CD4-positive, alpha-beta T cell (primary cell): ENCODE measurements at regions not wholly inside any gene's neighbourhood (a gene's known extent, or its start where the extent isn't known, plus 50 kb on each side); places are given as distances from the start of the nearest gene placed in this dataset.

Experiments used
- ATAC-seq: fragments of 200-7000 bp; cut with Tn5 transposase; one replicate; pipeline ENCODE4 v1.10.0; 2022; ENCODE audit warnings: mild to moderate bottlenecking; ENCODE audit not compliant: poor library complexity
- CTCF ChIA-PET: fragments of 350-600 bp; sonication (Branson Sonifier 250); formaldehyde crosslinking; loops from one replicate; lab custom pipeline; 2021; ENCODE audit warnings: antibody characterized with exemption, inconsistent platforms; lab: Charles Lee
- POLR2A ChIA-PET: fragments of 350-600 bp; sonication (Branson Sonifier 250); formaldehyde crosslinking; loops from one replicate; lab custom pipeline; 2021; ENCODE audit warnings: antibody characterized with exemption, inconsistent platforms; lab: Charles Lee
- DNase-seq, 14 experiments: peaks; one replicate each; pipeline ENCODE4 v3.0.0-alpha.2; 2013 to 2020; ENCODE audit warnings: mixed read lengths in 2 of 14
- H3K27ac ChIP-seq, 2 donors: one replicate each; pipeline versions ENCODE4 v1.5.1 to v1.7.0; 2013; ENCODE audit warnings: low read length in 2 of 2, low read depth in 1 of 2, mild to moderate bottlenecking in 1 of 2
- H3K27me3 ChIP-seq, 2 experiments: 1 replicate in 1 of 2; 2 replicates in 1 of 2; pipeline versions ENCODE4 v1.6.1 to v1.7.0; 2013; ENCODE audit warnings: low read length in 2 of 2, control low read depth in 1 of 2, mild to moderate bottlenecking in 1 of 2, moderate library complexity in 1 of 2; ENCODE audit not compliant: insufficient read depth in 2 of 2, control insufficient read depth in 1 of 2
- H3K36me3 ChIP-seq: one replicate; pipeline ENCODE4 v1.6.1; 2013; ENCODE audit warnings: low read length, control low read depth; ENCODE audit not compliant: insufficient read depth
- H3K4me1 ChIP-seq: one replicate; pipeline ENCODE4 v1.6.1; 2013; ENCODE audit warnings: low read length, control low read depth; ENCODE audit not compliant: insufficient read depth
- H3K4me3 ChIP-seq: one replicate; pipeline ENCODE4 v1.5.1; 2013; ENCODE audit warnings: mild to moderate bottlenecking, low read length, moderate library complexity
- H3K9me3 ChIP-seq, 2 experiments: 1 replicate in 1 of 2; 2 replicates in 1 of 2; pipeline versions ENCODE4 v1.6.1 to v1.7.0; 2013; ENCODE audit warnings: low read length in 2 of 2, mild to moderate bottlenecking in 2 of 2, control low read depth in 1 of 2, moderate library complexity in 1 of 2; ENCODE audit not compliant: control insufficient read depth in 1 of 2, insufficient read depth in 1 of 2
- H3K27ac Mint-ChIP-seq: one replicate; pipeline ENCODE4 v1.8.0; 2020; ENCODE audit warnings: mixed read lengths
- H3K27me3 Mint-ChIP-seq: one replicate; pipeline ENCODE4 v1.8.0; 2021; ENCODE audit warnings: mixed read lengths
- H3K36me3 Mint-ChIP-seq: one replicate; pipeline ENCODE4 v1.8.0; 2021; ENCODE audit warnings: low read depth, mixed read lengths
- H3K4me1 Mint-ChIP-seq: one replicate; pipeline ENCODE4 v1.8.0; 2021; ENCODE audit warnings: low read depth, mixed read lengths
- H3K4me3 Mint-ChIP-seq: one replicate; pipeline ENCODE4 v1.8.0; 2020; ENCODE audit warnings: mild to moderate bottlenecking, mixed read lengths
- H3K9me3 Mint-ChIP-seq: one replicate; pipeline ENCODE4 v1.8.0; 2020; ENCODE audit warnings: mixed read lengths
- CTCF ChIP-seq: fragments of 200-600 bp; IDR thresholded peaks from one replicate; pipeline ENCODE4 v1.8.0; 2022; ENCODE audit warnings: antibody characterized with exemption, mild to moderate bottlenecking
- intact Hi-C, 2 experiments: fragments of 100-400 bp; cut with DNase I in 1 of 2; cut with micrococcal nuclease in 1 of 2; formaldehyde crosslinking; loops; one replicate each; pipeline versions ENCODE4 v1.15.1 to v1.9.0; 2023 to 2025; cut with DNase I, micrococcal nuclease

DNA sequence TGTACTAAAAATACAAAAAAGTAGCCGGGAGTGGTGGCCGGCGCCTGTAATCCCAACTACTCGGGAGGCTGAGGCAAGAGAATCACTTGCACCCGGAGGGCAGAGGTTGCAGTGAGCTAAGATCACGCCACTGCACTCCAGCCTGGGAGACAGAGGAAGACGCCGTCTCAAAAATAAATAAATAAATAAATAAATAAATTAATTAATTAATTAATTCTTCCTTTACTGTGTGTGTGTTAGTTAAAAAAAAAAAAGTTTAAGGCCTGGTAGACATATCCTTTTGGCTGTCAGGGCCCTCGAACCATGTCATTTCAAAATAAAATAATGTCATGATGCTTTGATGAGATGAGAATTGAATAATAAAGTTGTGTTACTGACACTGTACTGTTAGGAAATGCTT, 81.3 kb downstream of the ZNF467 start:
- Histone ChIP-seq H3K27me3 (peaks cover 41 to 54% of the 10 kb centered on the region in 2 experiments), H3K4me1 (peaks cover 3% of the 10 kb centered on the region), H3K36me3 (no peaks in the 10 kb centered on the region), H3K9me3 (peaks cover 3 to 8% of the 10 kb centered on the region in 2 experiments), H3K27ac (no peak overlapping the region), H3K4me3 (no peak overlapping the region)
- no peak for ATAC-seq
- H3K27me3 Mint-ChIP-seq = peaks cover 73% of the 10 kb centered on the region
- TF ChIP-seq CTCF = no peak
- DNase-seq = no peak
- POLR2A ChIA-PET = no interaction called here
- no peaks in the 10 kb centered on the region for H3K36me3 Mint-ChIP-seq
- peaks cover 1% of the 10 kb centered on the region for H3K9me3 Mint-ChIP-seq
- H3K4me3 Mint-ChIP-seq = no peak overlapping the region
- no peak overlapping the region for H3K27ac Mint-ChIP-seq
- intact Hi-C loops = no loop called here
- H3K4me1 Mint-ChIP-seq = no peaks in the 10 kb centered on the region
- CTCF ChIA-PET = no interaction called here

GRCh38 chr7:149690688-149691446, 82.5 kb downstream of the ZNF467 start:
- ChIA-PET POLR2A (no interaction called here), CTCF (no interaction called here)
- H3K4me3 Mint-ChIP-seq = no peak overlapping the region
- intact Hi-C loops = no loop called here
- no peak overlapping the region for H3K27ac ChIP-seq
- H3K36me3 Mint-ChIP-seq = no peaks in the 10 kb centered on the region
- no peaks in the 10 kb centered on the region for H3K9me3 Mint-ChIP-seq
- peaks cover 3% of the 10 kb centered on the region for H3K4me1 ChIP-seq
- ATAC-seq = no peak
- no peak overlapping the region for H3K4me3 ChIP-seq
- H3K27ac Mint-ChIP-seq = no peak overlapping the region
- TF ChIP-seq CTCF = no peak
- H3K4me1 Mint-ChIP-seq = no peaks in the 10 kb centered on the region
- peaks cover 3 to 8% of the 10 kb centered on the region in 2 experiments for H3K9me3 ChIP-seq
- H3K36me3 ChIP-seq = no peaks in the 10 kb centered on the region
- no peak for DNase-seq
- peaks cover 41 to 60% of the 10 kb centered on the region in 2 experiments for H3K27me3 ChIP-seq
- H3K27me3 Mint-ChIP-seq = peaks cover 79% of the 10 kb centered on the region

GRCh38 chr7:149689291-149689721, 84.1 kb downstream of the ZNF467 start:
- no peak for ATAC-seq
- intact Hi-C loops = no loop called here
- Histone ChIP-seq H3K4me1 (peaks cover 3% of the 10 kb centered on the region), H3K36me3 (no peaks in the 10 kb centered on the region), H3K27ac (no peak overlapping the region), H3K4me3 (no peak overlapping the region), H3K9me3 (peaks cover 3 to 4% of the 10 kb centered on the region in 2 experiments), H3K27me3 (peaks cover 45 to 51% of the 10 kb centered on the region in 2 experiments)
- no peak for TF ChIP-seq CTCF
- no peaks in the 10 kb centered on the region for H3K4me1 Mint-ChIP-seq
- POLR2A ChIA-PET = no interaction called here
- CTCF ChIA-PET = no interaction called here
- no peak overlapping the region for H3K4me3 Mint-ChIP-seq
- no peak overlapping the region for H3K27ac Mint-ChIP-seq
- H3K27me3 Mint-ChIP-seq = peaks cover 79% of the 10 kb centered on the region
- H3K9me3 Mint-ChIP-seq = no peaks in the 10 kb centered on the region
- no peak for DNase-seq
- no peaks in the 10 kb centered on the region for H3K36me3 Mint-ChIP-seq
